ENCODE measurements at regions not wholly inside any gene's neighbourhood (a gene's known extent, or its start where the extent isn't known, plus 50 kb on each side); places are given as distances from the start of the nearest gene placed in this dataset.

- no peak overlapping the region for H3K27ac ChIP-seq
- no peaks in the 10 kb centered on the region for H3K9me3 ChIP-seq
- WGBS (ENCODE audit: insufficient coverage, low coverage, low lambda C conversion rate, missing lambda C conversion rate), result 92% methylated on average over 3 of the region's 3 CpGs
- DNase-seq (no peak), ATAC-seq (no peak)
- no peaks in the 10 kb centered on the region for H3K4me1 ChIP-seq
- H3K27me3 ChIP-seq, result no peaks in the 10 kb centered on the region
- no peaks in the 10 kb centered on the region for H3K36me3 ChIP-seq
- no peak overlapping the region for H3K4me3 ChIP-seq
- intact Hi-C loops (cut with DNase I), result no loop called here
- TF ChIP-seq POLR2A (IDR thresholded peaks at IDR 0.05) (no peak), CTCF (IDR thresholded peaks at IDR 0.05) (no peak)
These were observed 102.2 kb downstream of the UNC5CL start for GRCh38 chr6:40936818-40937251.

GRCh38 chr6:40933864-40934263 is 105.2 kb downstream of the UNC5CL start:
- H3K27ac ChIP-seq, result no peak overlapping the region
- intact Hi-C loops (cut with DNase I), result no loop called here
- WGBS (ENCODE audit: insufficient coverage, low coverage, low lambda C conversion rate, missing lambda C conversion rate), result 74% methylated on average over 5 of the region's 5 CpGs
- H3K4me3 ChIP-seq, result no peak overlapping the region
- DNase-seq, result no peak
- no peaks in the 10 kb centered on the region for H3K27me3 ChIP-seq
- TF ChIP-seq CTCF (IDR thresholded peaks at IDR 0.05), result no peak
- no peak for TF ChIP-seq POLR2A (IDR thresholded peaks at IDR 0.05)
- ATAC-seq, result no peak
- H3K9me3 ChIP-seq, result no peaks in the 10 kb centered on the region
- no peaks in the 10 kb centered on the region for H3K4me1 ChIP-seq
- no peaks in the 10 kb centered on the region for H3K36me3 ChIP-seq

DNA sequence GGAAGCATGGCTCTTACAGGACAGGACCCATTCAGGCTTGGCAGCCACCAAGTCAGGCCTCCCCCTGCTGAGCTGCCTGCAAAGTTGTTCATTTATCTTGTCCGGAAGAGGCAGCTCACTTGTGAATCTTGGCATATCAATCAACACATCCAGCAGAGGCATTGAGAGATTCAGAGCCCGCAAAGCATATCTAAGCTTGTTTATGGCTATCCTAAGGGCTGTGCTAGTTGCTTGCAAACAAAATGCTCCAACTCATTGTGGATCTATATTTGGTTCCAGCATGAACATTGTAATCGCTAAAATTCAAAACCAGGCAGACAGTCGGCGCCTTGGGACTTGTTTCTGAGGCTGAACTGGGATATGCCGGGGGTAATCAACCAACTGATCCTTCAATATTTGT is 106.1 kb downstream of the UNC5CL start:
- Histone ChIP-seq H3K4me1 (no peaks in the 10 kb centered on the region), H3K27me3 (no peaks in the 10 kb centered on the region), H3K27ac (no peak overlapping the region), H3K4me3 (no peak overlapping the region), H3K9me3 (no peaks in the 10 kb centered on the region), H3K36me3 (no peaks in the 10 kb centered on the region)
- intact Hi-C loops (cut with DNase I), result no loop called here
- 90% methylated on average over 3 of the region's 6 CpGs for WGBS (ENCODE audit: insufficient coverage, low coverage, low lambda C conversion rate, missing lambda C conversion rate)
- DNase-seq, result no peak
- no peak for ATAC-seq
- TF ChIP-seq CTCF (IDR thresholded peaks at IDR 0.05) (no peak), POLR2A (IDR thresholded peaks at IDR 0.05) (no peak)

- ATAC-seq (no peak), DNase-seq (no peak)
- H3K4me1 ChIP-seq, result no peaks in the 10 kb centered on the region
- H3K36me3 ChIP-seq, result no peaks in the 10 kb centered on the region
- no peak overlapping the region for H3K27ac ChIP-seq
- no peaks in the 10 kb centered on the region for H3K9me3 ChIP-seq
- WGBS (ENCODE audit: insufficient coverage, low coverage, low lambda C conversion rate, missing lambda C conversion rate), result 81% methylated on average over 2 of the region's 2 CpGs
- intact Hi-C loops (cut with DNase I), result no loop called here
- no peak overlapping the region for H3K4me3 ChIP-seq
- no peaks in the 10 kb centered on the region for H3K27me3 ChIP-seq
- no peak for TF ChIP-seq POLR2A (IDR thresholded peaks at IDR 0.05)
- no peak for TF ChIP-seq CTCF (IDR thresholded peaks at IDR 0.05)
These were observed 106.7 kb downstream of the UNC5CL start for GRCh38 chr6:40932366-40932765.

DNA sequence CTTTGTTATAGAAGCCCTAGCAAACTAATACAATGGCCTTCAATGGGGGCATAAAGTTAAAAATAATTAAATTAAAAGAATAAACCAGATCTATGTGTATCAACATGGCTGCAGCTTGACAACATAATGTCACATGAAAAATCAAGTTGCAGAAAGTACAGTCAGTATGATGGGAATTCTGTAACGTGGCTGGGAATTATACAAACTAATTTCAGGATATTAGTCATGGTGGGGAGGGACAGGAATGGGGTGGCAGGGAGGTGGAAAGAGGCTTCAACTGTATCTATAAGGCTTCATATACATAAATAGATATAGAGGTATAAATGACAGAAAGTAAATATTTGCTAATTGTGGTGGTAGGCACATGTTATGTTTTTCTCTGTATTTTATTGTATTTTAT is 107.1 kb downstream of the UNC5CL start:
- H3K4me1 ChIP-seq, result no peaks in the 10 kb centered on the region
- 25% methylated on average over 1 of the region's 1 CpG for WGBS (ENCODE audit: insufficient coverage, low coverage, low lambda C conversion rate, missing lambda C conversion rate)
- DNase-seq (no peak), ATAC-seq (no peak)
- intact Hi-C loops (cut with DNase I), result no loop called here
- H3K36me3 ChIP-seq, result no peaks in the 10 kb centered on the region
- H3K4me3 ChIP-seq, result no peak overlapping the region
- no peaks in the 10 kb centered on the region for H3K27me3 ChIP-seq
- TF ChIP-seq CTCF (IDR thresholded peaks at IDR 0.05), result no peak
- no peaks in the 10 kb centered on the region for H3K9me3 ChIP-seq
- no peak overlapping the region for H3K27ac ChIP-seq

Measured in right lobe of liver (tissue), 6 donors.